Activated CD8-positive, alpha-beta T cell treated with anti-CD3 and anti-CD28 coated beads for 36 hours (primary cell): ENCODE measurements at regions not wholly inside any gene's neighbourhood (a gene's known extent, or its start where the extent isn't known, plus 50 kb on each side); places are given as distances from the start of the nearest gene placed in this dataset.

Experiments used
- ATAC-seq: fragments of 200-7000 bp; cut with Tn5 transposase; one replicate; pipeline ENCODE4 v1.10.0; 2021; ENCODE audit warnings: mild to moderate bottlenecking, moderate library complexity
- CTCF ChIA-PET: fragments of 350-600 bp; sonication (Branson Sonifier 250); formaldehyde crosslinking; loops from one replicate; lab custom pipeline; 2021; ENCODE audit warnings: antibody characterized with exemption; lab: Charles Lee
- POLR2A ChIA-PET: fragments of 350-600 bp; sonication (Branson Sonifier 250); formaldehyde crosslinking; loops from one replicate; lab custom pipeline; 2021; ENCODE audit warnings: antibody characterized with exemption; lab: Charles Lee
- DNase-seq: peaks from one replicate; pipeline ENCODE4 v3.0.0-alpha.2; 2020
- H3K27ac Mint-ChIP-seq: one replicate; pipeline ENCODE4 v1.8.0; 2021; ENCODE audit warnings: mild to moderate bottlenecking, mixed read lengths
- H3K27me3 Mint-ChIP-seq: one replicate; pipeline ENCODE4 v1.8.0; 2021; ENCODE audit warnings: mixed read lengths
- H3K36me3 Mint-ChIP-seq: one replicate; pipeline ENCODE4 v1.8.0; 2021; ENCODE audit warnings: low read depth, mixed read lengths
- H3K4me1 Mint-ChIP-seq: one replicate; pipeline ENCODE4 v1.8.0; 2021; ENCODE audit warnings: low read depth, mixed read lengths
- H3K4me3 Mint-ChIP-seq: one replicate; pipeline ENCODE4 v1.8.0; 2021; ENCODE audit warnings: mild to moderate bottlenecking, moderate library complexity, mixed read lengths
- H3K9me3 Mint-ChIP-seq: one replicate; pipeline ENCODE4 v1.8.0; 2021; ENCODE audit warnings: mixed read lengths
- intact Hi-C: fragments of 100-400 bp; cut with micrococcal nuclease; formaldehyde crosslinking; loops from one replicate; pipeline ENCODE4 v1.10.0; 2022
- TF ChIP-seq, protein P1 (sequence below): fragments of 200-600 bp; IDR thresholded peaks from one replicate; pipeline ENCODE4 v1.8.0; 2022; ENCODE audit warnings: antibody characterized with exemption, mild to moderate bottlenecking

DNA sequence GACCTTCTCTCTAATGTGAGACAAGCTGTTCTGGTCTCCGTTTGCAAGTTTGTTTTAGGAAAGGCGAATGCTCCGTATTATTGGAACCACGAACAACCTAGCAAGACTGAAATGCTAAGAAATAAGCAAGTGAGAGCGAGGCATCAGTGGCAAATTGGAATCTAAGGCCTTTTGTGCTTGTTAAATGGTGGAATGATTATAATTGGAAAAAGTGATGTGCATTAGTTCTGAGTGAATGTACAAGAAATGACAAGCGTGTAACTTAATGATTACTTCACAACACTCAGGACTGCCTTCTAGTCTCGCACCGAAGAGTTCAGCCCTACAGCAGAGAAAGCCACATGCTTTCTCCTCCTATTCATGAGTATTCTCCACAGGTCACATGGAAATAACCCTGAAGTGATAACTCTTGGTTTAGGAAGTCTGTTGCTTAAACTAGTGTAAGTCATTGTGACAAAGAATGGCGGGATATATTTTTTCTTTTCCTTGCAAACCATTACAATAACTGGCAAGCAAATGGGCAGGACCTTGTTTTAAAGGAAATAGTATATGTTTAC is 392.2 kb upstream of the FIGN start:
- H3K4me1 Mint-ChIP-seq, result no peaks in the 10 kb centered on the region
- H3K27me3 Mint-ChIP-seq, result no peaks in the 10 kb centered on the region
- ATAC-seq (no peak), DNase-seq (no peak)
- H3K27ac Mint-ChIP-seq, result no peak overlapping the region
- H3K36me3 Mint-ChIP-seq, result no peaks in the 10 kb centered on the region
- TF ChIP-seq, protein P1, sequence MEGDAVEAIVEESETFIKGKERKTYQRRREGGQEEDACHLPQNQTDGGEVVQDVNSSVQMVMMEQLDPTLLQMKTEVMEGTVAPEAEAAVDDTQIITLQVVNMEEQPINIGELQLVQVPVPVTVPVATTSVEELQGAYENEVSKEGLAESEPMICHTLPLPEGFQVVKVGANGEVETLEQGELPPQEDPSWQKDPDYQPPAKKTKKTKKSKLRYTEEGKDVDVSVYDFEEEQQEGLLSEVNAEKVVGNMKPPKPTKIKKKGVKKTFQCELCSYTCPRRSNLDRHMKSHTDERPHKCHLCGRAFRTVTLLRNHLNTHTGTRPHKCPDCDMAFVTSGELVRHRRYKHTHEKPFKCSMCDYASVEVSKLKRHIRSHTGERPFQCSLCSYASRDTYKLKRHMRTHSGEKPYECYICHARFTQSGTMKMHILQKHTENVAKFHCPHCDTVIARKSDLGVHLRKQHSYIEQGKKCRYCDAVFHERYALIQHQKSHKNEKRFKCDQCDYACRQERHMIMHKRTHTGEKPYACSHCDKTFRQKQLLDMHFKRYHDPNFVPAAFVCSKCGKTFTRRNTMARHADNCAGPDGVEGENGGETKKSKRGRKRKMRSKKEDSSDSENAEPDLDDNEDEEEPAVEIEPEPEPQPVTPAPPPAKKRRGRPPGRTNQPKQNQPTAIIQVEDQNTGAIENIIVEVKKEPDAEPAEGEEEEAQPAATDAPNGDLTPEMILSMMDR, result no peak
- no peaks in the 10 kb centered on the region for H3K9me3 Mint-ChIP-seq
- CTCF ChIA-PET, result no interaction called here
- no peak overlapping the region for H3K4me3 Mint-ChIP-seq
- intact Hi-C loops, result no loop called here
- POLR2A ChIA-PET, result no interaction called here

DNA sequence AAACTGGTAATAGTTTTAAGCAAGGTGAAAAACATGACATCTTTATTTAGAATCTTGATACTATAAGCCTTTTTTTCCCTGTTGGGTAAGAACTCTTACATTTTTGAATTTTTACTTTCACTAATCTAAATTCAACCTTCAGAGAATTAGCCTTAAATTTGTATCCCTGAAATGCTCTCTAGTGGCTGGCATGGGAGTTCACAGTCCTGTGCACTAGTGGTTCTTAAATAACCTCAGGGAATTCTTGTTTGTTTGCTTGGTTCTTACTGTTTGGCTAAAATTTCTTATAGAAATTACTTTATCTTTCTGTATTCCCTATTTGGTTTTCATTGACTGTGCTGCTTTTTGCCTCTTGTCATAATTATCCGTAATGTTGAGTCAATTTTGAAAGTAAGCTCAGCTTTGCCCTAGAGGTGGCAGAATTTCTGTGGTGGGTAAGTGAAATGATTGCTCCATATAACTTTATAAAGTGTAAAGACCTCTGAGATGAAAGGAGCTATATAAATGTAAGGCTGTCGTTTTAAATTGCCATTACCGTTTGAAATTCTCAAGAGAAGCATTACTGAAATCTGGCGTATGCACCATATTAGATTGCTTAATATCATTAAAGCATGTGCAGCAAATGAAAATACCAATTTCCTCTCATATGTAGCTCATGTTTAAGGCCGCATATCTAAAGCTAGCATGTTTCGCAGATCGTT is 391.3 kb upstream of the FIGN start:
- no peak for DNase-seq
- intact Hi-C loops, result no loop called here
- ATAC-seq, result no peak
- Mint-ChIP-seq H3K4me1 (no peaks in the 10 kb centered on the region), H3K36me3 (no peaks in the 10 kb centered on the region), H3K4me3 (no peak overlapping the region), H3K27me3 (no peaks in the 10 kb centered on the region), H3K27ac (no peak overlapping the region), H3K9me3 (no peaks in the 10 kb centered on the region)
- TF ChIP-seq, protein P1, result no peak
- POLR2A ChIA-PET, result no interaction called here
- CTCF ChIA-PET, result no interaction called here

DNA sequence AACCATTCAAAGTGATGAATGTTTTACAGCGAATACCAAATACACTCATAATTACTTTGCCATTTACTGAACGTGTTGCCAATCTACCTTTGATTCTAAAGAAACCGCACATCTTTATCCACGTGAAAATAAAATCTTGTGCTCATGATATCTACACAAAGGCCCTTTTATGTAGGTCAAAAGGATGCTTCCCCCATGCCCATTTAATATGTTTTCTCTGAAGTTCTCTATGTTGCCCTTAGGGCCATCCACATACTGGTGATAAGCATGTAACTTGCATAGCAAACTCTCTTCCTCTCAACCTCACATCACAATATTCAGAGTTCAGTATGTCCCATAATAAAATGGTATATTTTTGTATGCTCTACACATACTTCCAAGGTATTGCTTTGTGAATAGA is 380.0 kb upstream of the FIGN start:
- no peaks in the 10 kb centered on the region for H3K4me1 Mint-ChIP-seq
- H3K9me3 Mint-ChIP-seq, result no peaks in the 10 kb centered on the region
- no peak for DNase-seq
- ChIA-PET CTCF (no interaction called here), POLR2A (no interaction called here)
- ATAC-seq, result no peak
- no peak overlapping the region for H3K4me3 Mint-ChIP-seq
- no peak overlapping the region for H3K27ac Mint-ChIP-seq
- TF ChIP-seq, protein P1, result no peak
- H3K36me3 Mint-ChIP-seq, result no peaks in the 10 kb centered on the region
- H3K27me3 Mint-ChIP-seq, result no peaks in the 10 kb centered on the region
- intact Hi-C loops, result no loop called here

DNA sequence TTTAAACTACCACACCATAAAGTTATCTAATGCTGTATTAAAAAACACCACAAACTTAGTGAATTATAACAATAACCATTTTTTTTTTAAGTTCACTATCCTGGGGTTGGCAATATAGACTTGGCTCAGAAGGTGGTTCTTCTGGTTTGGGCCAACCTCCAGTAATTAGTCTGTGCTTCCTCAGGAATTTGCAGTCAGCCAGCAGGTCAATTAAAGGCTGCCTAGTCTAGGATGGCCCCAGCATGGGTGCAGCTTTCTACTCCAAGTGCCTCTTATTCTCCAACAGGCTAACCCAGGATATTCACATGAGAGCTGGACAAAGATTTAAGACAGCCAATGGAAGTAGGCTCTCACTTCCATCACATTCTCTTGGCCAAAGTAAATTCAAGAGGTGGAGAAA is 379.1 kb upstream of the FIGN start:
- Mint-ChIP-seq H3K27me3 (no peaks in the 10 kb centered on the region), H3K4me3 (no peak overlapping the region), H3K9me3 (no peaks in the 10 kb centered on the region), H3K36me3 (no peaks in the 10 kb centered on the region), H3K27ac (no peak overlapping the region), H3K4me1 (no peaks in the 10 kb centered on the region)
- ChIA-PET CTCF (no interaction called here), POLR2A (no interaction called here)
- DNase-seq (no peak), ATAC-seq (no peak)
- TF ChIP-seq, protein P1, result no peak
- intact Hi-C loops, result no loop called here

DNA sequence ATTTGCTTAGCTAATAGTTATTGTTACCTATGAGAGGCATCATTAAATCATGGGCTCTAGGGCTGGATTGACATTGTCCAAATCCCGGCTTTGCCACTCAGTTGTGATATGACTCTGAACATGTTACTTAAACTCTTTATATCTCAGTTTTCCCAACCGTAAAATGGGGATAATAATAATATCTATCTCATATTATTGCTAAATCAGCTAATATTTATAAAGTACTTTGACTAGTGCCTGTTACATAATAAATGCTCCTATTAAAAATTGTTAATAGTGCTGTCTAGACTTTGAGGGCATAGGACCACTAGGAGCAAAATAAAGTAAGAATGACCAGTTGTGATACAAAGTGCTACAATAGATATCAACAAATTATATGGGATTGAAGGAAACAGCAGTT is 376.3 kb upstream of the FIGN start:
- DNase-seq (no peak), ATAC-seq (no peak)
- CTCF ChIA-PET, result no interaction called here
- Mint-ChIP-seq H3K36me3 (no peaks in the 10 kb centered on the region), H3K4me3 (no peak overlapping the region), H3K27me3 (no peaks in the 10 kb centered on the region), H3K9me3 (no peaks in the 10 kb centered on the region), H3K27ac (no peak overlapping the region), H3K4me1 (no peaks in the 10 kb centered on the region)
- TF ChIP-seq, protein P1, result no peak
- intact Hi-C loops, result no loop called here
- POLR2A ChIA-PET, result interaction anchor here (0.7 kb wide), 1 partner anchor 21 kb away, joined by 3 read pairs; no protein-coding TSS in a partner anchor
